Fibroblast of skin of right quadriceps (primary cell): ENCODE measurements at regions not wholly inside any gene's neighbourhood (a gene's known extent, or its start where the extent isn't known, plus 50 kb on each side); places are given as distances from the start of the nearest gene placed in this dataset.
"Not testable (repeated sequence)": the region's sequence is repeated elsewhere in the genome, so short reads cannot be mapped to it uniquely, and the experiment has no call there.

Experiments
- DNase-seq: peaks from one replicate; pipeline ENCODE4 v3.0.0-alpha.2; 2013

DNA sequence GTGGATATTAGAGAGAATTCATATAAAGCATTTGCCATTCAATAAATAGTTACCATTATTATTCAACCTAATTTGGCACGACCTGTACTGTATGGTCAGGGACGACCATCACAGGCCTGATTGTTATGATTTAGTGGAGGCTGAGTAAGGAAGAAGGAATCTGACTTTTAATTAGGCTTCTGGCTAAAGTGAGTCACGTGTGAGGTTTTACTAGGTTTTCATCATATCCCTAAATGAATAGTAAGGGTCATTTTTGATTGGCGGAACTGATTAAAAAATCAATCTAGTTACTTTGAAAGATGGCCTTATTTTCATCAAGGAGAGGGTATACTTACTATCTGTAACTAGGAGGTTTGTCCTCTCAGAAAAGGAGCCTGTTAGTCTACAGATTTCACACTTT, 143.4 kb downstream of the ADCYAP1 start:
- DNase-seq: peak; percentile 64

GRCh38 chr18:1049173-1049572, 144.5 kb downstream of the ADCYAP1 start:
- DNase-seq: no peak

- DNase-seq: peak; percentile 16
Measured at GRCh38 chr18:1050012-1050657, 145.5 kb downstream of the ADCYAP1 start.

GRCh38 chr18:1052301-1052700, 147.6 kb downstream of the ADCYAP1 start:
- no peak for DNase-seq

DNA sequence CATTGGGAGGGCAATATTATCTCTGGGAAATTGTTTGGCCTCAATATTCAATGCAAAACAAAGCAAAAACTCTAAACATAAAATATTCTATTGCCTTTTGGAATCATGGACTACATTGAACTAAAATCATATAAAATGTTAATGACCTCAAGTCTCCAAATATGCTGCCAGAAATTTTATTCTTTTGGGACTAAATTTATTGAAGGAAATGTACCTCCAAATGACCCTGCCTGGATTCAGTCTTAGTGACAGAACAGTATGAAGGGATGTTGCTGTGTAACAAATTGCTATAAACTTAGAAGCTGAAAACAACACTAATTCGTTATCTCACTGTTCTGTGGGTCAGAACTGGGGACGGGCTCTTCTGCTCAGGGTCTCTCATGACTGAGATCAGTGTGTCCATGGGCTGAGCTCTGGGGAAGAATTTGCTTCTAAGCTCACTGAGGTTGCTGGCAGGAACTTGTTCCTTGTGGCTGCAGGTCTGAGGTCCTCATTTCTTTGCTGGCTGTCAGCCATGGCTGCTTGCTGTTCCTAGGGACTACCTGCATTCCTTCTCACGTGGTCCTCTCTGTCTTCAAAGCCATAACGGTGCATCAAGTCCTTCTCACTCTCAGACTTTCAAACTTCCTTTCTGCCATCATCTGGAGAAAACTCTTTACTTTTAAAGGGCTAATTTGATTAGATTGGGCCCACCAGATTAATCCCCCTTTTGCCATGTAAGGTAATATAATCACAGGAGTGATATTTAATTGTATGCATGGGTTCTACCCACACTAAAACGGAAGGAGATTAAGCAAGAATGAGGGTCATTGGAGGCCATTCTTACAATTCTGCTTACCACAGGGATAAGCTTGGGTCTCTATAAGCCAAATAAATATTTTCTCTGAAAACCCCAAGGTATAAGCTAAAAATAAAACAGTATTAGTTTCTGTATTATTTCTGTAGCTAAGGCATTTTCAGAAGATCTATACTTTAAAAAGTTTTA, 149.0 kb downstream of the ADCYAP1 start:
- DNase-seq: no peak

- no peak for DNase-seq
Measured at GRCh38 chr18:1056404-1056803, 151.7 kb downstream of the ADCYAP1 start.

DNA sequence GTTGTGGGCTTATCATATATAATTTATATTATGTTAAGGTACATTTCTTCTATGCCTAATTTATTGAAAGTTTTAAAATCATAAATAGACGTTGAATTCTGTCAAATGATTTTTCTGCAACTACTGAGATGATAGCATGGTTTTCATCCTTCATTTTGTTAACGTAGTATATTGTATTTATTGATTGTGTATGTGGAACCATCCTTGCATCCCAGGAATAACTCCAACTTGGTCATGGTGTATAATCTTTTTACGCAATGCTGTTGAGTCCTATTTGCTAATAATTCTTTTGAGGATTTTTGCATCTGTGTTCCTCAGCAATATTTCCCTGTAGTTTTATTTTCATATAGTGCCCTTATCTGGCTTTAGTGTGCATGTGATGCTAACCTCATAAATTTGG, 152.7 kb downstream of the ADCYAP1 start:
- DNase-seq: no peak

DNA sequence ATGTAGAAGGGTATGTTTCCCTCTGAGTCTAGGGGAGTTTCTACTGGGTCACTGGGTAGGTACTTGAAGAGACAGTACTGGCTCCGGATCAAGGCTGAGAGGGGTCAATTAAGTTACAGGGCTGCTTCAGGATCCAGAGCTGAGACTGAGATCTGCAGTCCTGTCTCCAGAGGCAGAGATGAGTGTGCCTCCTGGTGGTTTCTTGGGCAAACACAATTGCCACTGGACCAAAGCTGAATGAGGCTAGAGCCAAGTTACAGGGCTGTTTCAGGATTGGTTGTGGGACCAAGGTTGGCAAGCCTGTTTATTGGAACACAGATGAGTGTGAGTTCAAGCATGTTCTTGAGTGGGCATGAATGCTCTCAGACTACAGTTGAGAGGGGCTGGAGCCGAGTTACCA, 157.9 kb downstream of the ADCYAP1 start:
- DNase-seq: no peak

DNA sequence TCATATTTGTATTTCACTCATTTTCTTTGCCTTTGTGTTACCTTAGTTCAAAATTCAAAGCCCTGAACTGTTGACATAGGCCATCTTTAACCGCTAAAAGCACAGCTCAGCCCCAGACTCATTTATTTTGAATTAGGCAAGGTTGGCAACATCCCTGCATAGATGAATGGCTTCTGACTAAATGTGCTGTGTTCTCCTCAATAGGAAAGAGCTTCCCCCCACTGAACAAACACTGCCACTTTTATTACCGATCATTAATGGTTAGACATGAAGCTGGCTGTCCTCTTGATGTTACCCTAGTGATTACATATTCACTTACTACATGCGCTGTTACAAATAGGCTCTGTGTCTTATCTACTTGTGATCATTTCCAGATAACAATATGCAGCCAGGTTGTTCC, 170.7 kb downstream of the ADCYAP1 start:
- DNase-seq: no peak

GRCh38 chr18:1075876-1076275, 171.2 kb downstream of the ADCYAP1 start:
- no peak for DNase-seq

GRCh38 chr18:1078301-1078700, 173.6 kb downstream of the ADCYAP1 start:
- no peak for DNase-seq

DNA sequence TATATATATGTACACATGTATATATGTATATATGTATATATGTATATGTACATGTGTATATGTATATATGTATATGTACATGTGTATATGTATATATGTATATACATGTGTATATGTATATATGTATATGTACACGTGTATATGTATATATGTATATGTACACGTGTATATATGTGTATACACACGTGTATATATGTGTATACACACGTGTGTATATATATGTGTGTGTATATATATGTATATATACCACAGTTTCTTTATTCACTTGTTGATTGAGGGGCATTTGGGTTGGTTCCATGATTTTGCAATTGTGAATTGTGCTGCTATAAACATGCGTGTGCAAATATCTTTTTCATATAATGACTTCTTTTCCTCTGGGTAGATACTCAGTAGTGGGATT, 179.0 kb downstream of the ADCYAP1 start:
- not testable (repeated sequence) for DNase-seq

GRCh38 chr18:1090758-1091157, 186.1 kb downstream of the ADCYAP1 start:
- no peak for DNase-seq

DNA sequence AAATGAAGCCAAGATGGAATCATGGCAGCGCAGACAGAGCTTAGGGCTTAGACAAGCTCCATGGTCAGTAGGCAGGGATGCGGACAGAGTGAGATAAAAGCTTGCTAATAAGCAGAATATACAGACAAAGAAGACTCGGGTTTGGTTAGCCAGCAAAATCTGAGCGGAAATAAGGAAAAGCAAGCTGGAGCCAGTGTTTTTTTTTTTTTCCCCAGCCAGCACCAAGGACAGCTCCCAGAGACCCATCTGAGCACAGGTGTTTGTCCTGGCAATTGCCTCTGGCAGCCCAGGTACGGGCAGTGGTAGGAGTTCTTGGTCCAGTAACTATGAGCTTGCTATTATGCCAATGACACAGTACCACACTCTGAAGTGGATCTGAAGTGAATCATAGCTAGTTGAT, 187.6 kb downstream of the ADCYAP1 start:
- DNase-seq: no peak

DNA sequence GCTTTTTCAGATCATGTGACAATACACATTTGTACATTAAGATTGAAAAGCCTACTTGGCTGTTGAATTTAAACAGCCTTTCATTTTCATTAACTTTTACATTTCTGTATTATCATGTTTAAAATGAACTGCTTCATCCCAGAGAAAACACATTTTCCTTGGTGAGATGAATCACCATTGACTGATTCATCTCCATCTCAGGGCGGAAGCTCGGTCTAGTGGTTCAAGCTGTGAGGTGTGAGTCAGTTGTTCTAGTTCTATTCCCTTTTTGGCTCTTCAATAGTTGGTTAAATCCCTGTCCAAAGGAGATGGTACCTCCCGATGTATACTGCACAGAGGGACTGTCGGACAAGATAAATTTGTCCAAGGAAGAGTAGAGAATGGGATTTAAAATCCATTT, 189.7 kb downstream of the ADCYAP1 start:
- peak; percentile 60 for DNase-seq

GRCh38 chr18:1097991-1098735, 193.5 kb downstream of the ADCYAP1 start:
- not testable (repeated sequence) for DNase-seq

- DNase-seq: no peak
Measured at GRCh38 chr18:1102848-1103247, 198.2 kb downstream of the ADCYAP1 start.

DNA sequence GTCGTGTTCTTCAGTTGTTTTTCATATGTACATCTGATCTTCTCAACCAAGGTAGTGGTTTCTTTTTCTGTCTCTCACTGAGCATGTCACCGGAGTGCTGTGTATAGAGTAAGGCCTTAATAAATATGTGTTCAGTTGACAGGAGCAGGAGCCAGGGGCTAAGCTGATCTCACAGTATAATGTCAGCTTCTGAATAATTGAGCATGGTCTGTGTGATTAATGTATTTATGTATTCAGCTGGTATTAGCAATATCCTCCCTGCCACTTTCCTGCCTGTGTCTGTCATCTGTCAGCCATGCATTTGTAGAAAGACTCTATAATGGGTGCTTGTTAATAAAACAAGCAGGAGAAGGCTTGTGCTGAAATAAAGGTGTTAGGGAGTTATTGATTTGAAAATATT, 198.9 kb downstream of the ADCYAP1 start:
- DNase-seq: no peak

DNA sequence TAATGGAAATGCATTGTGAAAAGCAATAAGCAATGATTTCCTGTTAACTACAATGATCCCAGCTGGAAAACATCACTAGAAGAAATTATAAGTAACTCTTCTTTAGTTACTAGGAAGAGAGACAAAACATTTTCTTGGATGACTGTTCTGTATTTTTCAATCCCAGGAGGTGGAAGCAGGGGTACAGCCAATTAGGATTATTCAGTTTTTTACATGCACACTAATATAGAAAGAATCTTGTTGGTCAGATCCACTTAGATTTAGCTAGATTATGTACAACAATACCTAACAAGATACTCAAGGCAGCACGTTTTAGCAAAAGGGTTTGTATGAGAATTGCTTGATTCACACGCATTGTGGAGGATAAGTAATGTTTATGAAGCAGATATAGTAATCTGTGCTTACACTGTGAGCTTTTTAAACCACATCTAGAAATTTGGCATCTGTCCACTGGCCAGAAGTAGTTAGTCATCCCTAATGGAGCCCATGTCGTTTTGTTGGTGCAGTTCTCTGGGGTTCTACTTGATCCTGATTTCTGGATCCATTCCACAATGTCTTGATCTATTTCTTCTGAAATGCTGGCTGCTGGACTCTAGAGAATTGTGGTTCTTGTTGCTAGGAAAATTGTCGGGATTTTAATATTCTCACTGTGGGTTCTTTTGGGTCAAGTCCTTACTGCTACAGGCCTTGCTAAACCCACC, 199.7 kb downstream of the ADCYAP1 start:
- DNase-seq: peak; percentile 81

DNA sequence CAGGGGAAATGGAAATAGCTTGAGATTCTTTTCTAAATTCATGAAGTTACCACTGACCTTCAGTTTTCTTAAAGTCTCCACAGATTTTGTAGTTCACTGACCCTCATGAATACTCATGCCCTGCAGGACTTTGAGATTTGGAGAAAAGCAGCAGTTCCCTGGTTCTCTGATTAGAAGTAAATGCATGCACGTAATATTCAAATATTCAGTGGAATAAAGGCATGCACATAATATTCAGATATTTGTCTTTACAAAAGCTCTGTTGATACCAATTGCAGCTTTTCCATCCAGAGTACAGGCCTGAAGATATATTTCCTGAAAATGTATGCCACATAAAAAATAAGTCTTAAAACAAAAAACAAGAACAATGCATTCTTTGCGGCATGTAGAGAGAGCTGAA, 219.8 kb downstream of the ADCYAP1 start:
- DNase-seq: no peak

DNA sequence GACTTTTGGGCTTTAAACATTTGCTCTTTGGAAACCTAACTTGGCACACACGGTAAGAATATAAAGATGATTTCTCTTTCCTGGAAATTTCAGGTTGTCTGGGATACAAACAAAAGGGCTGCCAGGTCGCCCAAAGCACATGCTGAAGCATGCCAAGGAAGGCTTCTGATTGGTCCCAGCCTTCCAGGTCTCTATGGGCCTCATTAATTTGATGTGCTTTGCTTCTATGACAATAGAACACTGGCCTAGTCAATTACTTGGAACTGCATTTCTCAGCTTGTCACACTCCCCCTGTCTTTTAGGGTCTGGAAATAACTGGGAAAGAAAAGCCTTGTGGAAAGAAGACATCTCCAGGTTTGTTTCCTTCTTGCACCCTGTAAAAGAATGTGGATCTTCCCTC, 228.9 kb downstream of the ADCYAP1 start:
- no peak for DNase-seq

- DNase-seq: no peak
Measured at GRCh38 chr18:1147730-1148129, 243.1 kb downstream of the ADCYAP1 start.

- DNase-seq: no peak
Measured at GRCh38 chr18:1149709-1150108, 245.0 kb downstream of the ADCYAP1 start.
